Amniotic epithelial cell (primary cell): ENCODE measurements at regions not wholly inside any gene's neighbourhood (a gene's known extent, or its start where the extent isn't known, plus 50 kb on each side); places are given as distances from the start of the nearest gene placed in this dataset.

Source experiments
- DNase-seq: peaks from one replicate; pipeline ENCODE4 v3.0.0-alpha.2; 2010; ENCODE audit warnings: low read depth

- DNase-seq, result no peak
Measured at GRCh38 chr9:13646500-13647021, 367.1 kb upstream of the MPDZ start.

GRCh38 chr9:13645557-13645956 is 366.1 kb upstream of the MPDZ start:
- DNase-seq, result no peak

- no peak for DNase-seq
Measured at GRCh38 chr9:13644675-13645074, 365.2 kb upstream of the MPDZ start.

GRCh38 chr9:13642646-13643045 is 363.2 kb upstream of the MPDZ start:
- no peak for DNase-seq

- no peak for DNase-seq
Measured at GRCh38 chr9:13629067-13629466, 349.6 kb upstream of the MPDZ start.

- no peak for DNase-seq
Measured at GRCh38 chr9:13628526-13628925, 349.0 kb upstream of the MPDZ start.

- no peak for DNase-seq
Measured at GRCh38 chr9:13627502-13627901, 348.0 kb upstream of the MPDZ start.

GRCh38 chr9:13627071-13627470 is 347.6 kb upstream of the MPDZ start:
- DNase-seq, result no peak

GRCh38 chr9:13626601-13627000 is 347.1 kb upstream of the MPDZ start:
- no peak for DNase-seq

GRCh38 chr9:13621872-13622564 is 342.5 kb upstream of the MPDZ start:
- no peak for DNase-seq

- no peak for DNase-seq
Measured at GRCh38 chr9:13616491-13617035, 337.1 kb upstream of the MPDZ start.

GRCh38 chr9:13615660-13616490 is 336.4 kb upstream of the MPDZ start:
- no peak for DNase-seq

- DNase-seq, result no peak
Measured at GRCh38 chr9:13614060-13614459, 334.6 kb upstream of the MPDZ start.

- DNase-seq, result no peak
Measured at GRCh38 chr9:13613296-13613695, 333.8 kb upstream of the MPDZ start.

- no peak for DNase-seq
Measured at GRCh38 chr9:13608451-13608850, 329.0 kb upstream of the MPDZ start.

- DNase-seq, result no peak
Measured at GRCh38 chr9:13607481-13608441, 328.3 kb upstream of the MPDZ start.

GRCh38 chr9:13606586-13606985 is 327.1 kb upstream of the MPDZ start:
- DNase-seq, result no peak

- DNase-seq, result no peak
Measured at GRCh38 chr9:13603921-13604320, 324.4 kb upstream of the MPDZ start.

- DNase-seq, result no peak
Measured at GRCh38 chr9:13598738-13599137, 319.2 kb upstream of the MPDZ start.

GRCh38 chr9:13597427-13597826 is 317.9 kb upstream of the MPDZ start:
- no peak for DNase-seq

- no peak for DNase-seq
Measured at GRCh38 chr9:13597004-13597403, 317.5 kb upstream of the MPDZ start.
